Midbrain (tissue), 1 donor: ENCODE measurements at regions not wholly inside any gene's neighbourhood (a gene's known extent, or its start where the extent isn't known, plus 50 kb on each side); places are given as distances from the start of the nearest gene placed in this dataset.
A peak's percentile ranks its signal among the peaks of the same experiment; 100 is the strongest.

Experiments
- DNase-seq: peaks from one replicate; lab custom pipeline; 2025; lab: John Stamatoyannopoulos, UW

DNA sequence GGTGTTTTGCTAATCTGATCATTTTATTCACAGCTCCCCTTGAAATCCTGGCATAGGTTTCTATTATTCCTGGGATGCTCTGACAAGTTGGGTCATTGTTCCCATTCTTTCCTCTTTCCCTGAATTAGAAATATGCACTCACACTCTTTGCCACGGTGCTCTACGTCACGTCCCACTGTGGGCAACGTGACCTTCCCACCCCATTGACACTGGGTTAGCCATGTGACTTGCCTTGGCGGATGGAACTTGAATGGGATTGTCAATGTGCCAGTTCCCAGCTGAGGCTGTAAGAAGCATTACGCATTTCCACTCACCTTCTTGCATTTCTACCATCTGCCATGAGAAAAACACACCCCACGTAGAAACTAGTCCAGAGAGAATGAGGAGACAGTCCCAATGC is 492.4 kb downstream of the SHISA9 start:
- no peak for DNase-seq

DNA sequence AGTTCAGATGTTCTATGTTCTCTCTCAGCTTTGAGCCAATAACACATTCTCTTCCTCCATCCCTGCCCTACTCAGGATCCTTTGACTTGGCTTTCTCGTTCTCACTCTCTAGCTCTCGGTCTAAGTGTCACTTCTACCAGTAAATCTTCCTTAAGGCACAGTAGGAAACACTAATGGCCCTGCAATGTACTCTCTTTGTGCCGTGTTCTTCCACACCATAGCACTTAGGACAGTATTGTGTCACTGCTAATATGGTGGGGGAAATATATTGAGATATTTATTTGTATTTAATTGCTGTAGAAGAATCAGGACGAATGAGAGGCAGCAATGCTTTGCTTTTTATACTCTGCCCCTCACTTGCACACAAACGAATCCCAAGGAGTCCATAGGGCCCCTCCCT is 493.1 kb downstream of the SHISA9 start:
- DNase-seq: no peak

DNA sequence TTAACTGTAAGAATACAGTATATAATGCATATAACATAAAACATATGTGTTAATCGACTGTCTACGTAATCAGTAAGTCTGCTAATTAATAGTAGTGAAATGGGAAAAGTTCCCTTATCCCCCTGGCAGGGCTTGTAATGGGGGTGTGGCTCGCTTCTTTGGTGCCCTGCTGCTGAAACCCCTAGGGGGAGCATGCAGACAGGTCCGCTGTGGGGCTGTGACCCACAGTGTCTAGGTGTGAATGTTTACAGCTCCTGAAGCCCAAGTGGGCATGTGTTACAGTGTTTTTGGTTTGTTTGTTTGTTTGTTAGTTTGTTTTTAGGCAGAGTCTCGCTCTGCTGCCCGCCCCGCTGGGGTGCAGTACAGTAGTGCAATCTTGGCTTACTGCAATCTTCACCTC is 495.7 kb downstream of the SHISA9 start:
- DNase-seq: no peak

DNA sequence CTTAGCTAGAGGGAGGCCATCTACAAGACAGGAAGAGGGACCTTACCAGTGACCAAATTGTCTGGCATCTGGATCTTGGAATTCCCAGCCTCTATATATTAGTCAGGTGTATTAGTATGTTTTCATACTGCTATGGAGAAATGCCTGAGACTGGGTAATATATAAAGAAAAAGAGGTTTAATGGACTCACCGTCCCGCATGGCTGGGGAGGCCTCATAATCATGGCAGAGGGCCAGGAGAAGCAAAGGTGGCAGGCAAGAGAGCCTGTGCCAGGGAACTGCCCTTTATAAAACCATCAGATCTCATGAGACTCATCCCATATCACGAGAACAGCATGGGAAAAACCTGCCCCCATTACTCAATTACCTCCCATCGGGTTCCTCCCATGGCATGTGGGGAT is 500.2 kb downstream of the SHISA9 start:
- no peak for DNase-seq

DNA sequence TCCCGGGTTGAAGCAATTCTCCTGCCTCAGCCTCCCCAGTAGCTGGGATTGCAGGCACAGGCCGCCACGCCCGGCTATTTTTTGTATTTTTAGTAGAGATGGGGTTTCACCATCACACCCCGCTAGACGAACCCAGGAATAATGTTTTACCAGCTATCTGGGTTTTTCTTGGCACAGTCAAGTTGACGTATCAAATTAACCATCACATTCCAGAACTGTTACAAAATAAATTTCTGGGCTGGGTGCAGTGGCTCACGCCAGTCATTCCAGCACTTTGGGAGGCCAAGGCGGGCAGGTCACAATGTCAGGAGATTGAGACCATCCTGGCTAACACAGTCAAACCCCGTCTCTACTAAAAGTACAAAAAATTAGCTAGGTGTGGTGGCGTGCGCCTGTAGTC is 501.2 kb downstream of the SHISA9 start:
- no peak for DNase-seq

DNA sequence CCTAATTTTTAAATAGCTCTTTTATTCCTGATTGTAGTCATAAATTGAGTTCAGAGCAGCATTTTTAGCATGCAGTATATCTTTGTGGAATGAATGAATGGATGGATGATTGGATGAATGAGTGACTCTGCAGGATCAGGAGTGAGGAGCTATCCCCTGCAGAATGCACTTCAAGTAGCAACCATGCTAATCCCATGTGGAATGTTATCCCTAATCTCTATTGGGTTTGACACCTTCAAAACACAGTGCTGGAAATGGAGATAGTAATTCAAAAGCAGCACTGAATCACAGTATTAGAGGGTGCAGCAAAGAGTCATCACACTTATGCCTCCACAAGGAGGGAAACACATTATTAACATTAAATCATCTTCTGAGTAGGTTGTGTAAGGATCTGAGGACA is 501.9 kb downstream of the SHISA9 start:
- no peak for DNase-seq

DNA sequence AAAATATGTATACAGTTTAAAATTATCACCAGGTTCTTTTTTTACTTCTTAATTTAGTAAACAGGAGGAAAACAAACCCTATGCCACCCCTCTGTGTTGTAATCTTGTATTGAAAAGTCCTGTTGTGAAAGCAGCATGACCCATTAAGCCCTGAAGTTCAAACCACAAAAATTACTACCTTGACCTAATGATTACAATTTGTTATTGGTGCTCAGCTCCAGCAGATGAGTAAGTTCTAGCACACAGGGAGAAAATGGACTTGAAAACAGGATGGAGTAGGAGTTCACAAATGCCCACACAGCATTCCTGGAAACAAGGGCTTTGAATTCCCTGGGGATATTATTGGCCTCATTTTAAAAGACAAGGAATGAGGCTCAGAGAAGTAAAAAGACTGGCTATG is 505.8 kb upstream of the ERCC4 start:
- DNase-seq: no peak

DNA sequence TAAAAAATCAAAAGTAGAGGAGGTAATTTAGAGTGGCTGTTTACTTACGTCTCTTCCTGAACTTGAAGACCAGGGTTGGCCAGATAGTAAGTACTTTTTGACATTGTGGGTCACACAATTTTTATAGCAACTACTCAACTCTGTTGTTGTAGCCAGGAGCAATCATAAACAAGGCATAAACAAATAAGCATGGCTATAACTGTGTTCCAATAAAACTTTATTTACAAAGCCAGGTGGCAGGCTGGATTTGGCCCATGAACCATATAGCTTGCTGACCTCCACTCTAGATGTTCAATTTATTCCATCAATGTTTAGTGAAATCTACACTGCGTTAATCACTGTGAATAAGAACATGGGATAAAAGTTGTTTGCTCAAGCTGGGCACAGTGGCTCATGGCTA is 500.4 kb upstream of the ERCC4 start:
- DNase-seq: no peak

DNA sequence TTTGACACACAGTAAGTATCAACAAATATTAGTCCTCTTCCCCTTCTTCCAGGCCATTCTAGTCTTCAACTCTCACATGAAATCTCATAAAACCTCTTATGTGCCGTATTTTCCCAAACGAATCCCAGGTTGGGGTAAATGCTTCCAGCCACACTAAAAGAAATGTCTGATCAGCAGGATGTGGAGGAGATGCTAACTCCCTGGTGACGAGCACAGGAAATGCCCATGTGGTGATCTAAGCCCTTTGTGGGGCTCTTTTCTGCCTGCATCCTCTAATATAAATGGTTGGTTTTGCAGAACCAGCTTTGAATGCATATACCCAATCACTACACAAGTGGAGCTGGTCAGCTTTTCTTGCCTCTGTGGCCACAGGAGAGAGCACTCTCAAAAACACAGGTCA is 498.2 kb upstream of the ERCC4 start:
- no peak for DNase-seq

DNA sequence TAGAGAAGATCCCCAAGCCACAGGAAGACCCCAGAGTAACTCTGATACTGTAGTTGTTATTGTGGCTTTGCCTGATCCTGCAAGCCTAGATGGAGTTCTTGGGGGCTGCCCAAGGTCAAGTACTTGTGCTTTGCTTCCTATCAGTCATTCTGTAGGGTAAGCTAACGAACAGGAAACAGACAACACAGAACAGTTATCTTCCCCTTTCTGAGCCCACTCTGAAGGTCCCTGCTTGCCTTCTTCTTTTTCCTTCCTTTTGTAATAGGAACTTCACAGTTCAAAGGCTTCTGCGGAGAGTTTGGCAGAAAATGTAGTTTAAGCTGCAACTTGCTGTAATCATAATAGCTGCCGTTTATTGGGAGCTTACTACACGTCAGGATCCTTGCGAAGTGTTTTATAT is 494.1 kb upstream of the ERCC4 start:
- DNase-seq: peak; percentile 0

DNA sequence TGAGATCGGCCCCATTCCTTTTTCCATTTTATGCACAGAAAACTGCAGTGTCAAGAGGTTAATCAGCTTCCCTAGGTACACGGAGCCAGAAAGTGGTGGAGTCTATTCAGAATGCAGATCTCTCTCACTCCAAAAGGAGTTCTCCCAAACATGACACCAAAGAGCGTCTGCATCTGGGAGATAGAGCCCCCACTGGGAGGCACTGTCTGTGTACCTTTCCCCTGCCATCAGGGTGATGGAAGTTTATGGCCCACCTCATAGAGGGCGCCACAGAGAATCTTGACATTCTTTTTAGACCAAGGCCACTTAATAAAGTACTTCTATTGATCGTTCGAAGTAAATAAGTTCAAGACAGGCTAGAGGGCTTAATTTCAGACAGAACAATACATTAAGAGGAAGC is 493.7 kb upstream of the ERCC4 start:
- DNase-seq: no peak

DNA sequence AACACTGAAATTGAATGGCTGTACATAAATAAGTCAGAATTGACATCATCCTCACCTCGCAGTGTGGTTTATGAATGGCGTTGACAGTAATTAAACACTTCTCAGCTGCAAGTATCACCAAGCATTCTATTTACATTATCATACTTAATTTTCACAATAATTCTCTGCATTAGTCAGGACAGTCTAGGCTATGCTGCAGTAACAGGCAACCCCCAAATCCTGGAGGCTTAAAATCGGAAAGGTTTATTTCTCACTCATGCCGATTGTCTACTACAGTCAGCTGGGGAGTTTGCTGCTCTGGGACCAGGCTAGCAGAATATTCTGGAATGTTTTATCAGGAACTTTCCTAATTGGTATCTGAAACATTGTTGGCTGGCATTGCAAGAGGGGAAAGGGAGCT is 493.2 kb upstream of the ERCC4 start:
- DNase-seq: no peak

DNA sequence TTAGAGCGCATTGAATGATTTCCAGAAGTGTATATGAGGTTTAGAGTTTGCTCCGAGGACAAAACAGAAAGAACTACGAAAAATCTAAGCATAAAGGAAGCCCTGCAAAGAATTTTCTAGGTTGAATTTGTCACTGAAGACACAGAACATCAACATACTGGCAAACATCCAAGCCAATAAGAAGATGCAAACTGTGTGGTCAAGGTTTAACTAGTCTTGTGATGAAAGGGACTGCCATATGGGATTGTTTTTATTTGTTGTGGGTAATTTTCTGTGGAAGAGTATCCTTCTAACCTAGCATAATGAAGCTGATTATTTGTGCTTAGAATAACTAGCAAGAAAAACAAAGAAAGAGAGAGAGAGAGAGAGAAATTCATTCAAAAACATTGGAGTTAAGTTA is 492.0 kb upstream of the ERCC4 start:
- DNase-seq: no peak

DNA sequence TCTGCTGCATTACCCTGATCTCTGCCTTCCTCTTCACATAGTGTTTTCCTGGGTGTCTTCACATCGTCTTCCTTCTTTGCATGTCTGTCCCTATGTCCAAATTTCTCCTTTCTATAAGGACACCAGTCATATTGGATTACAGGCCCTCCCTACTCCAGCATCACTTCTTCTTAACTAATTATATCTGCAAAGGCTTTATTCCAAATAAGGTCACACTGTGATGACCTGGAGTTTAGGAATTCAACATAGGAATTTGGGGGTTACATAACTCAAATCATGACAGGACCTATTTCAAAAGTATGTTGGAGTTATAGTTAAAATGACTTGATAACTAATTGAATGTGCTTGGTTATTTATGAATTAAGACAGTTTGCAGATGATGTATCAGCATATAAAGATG is 490.5 kb upstream of the ERCC4 start:
- no peak for DNase-seq

DNA sequence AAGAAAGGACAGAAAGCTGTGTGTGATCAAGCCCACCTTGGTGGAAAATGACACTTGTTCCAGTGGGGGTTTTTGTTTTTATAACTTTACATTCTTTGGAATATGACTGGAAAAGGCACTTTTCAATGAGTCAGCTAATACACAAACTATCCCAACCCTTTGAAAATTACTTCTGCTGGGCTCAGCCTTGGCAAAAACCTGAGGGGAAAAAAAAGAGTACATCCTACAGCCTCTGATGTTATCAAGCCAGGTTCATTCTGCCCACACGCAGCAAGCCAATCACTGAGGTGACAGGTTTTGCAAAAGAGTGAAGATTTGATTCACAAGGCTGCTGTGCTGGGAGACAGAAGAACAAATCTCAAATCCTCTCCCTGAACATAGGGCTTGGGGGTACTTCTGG is 484.5 kb upstream of the ERCC4 start:
- DNase-seq: no peak

DNA sequence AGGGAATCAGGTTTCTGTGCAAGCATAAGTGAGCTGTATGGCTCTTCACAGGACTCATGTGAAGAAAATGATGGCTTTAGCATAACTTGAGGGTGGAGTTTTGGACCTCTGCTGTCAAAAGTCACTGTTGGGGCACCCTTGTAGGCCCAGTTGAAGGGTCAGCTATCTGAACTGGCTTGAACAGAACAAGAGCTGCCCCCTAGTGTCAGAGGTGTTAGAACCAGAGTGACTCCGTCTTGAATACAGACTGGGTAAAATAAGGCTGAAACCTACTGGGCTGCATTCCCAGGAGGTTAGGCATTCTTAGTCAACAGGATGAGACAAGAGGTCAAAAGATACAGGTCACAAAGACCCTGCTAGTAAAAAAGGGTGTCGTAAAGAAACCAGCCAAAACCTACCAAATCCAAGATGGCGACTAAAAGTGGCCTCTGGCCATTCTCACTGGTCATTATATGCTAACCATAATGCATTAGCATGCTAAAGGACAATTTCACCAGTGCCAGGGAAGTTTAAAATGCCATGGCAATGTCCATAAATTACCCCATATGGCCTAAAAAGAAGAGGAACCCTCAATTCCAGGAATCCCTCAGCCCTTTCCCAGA is 484.0 kb upstream of the ERCC4 start:
- DNase-seq: no peak

DNA sequence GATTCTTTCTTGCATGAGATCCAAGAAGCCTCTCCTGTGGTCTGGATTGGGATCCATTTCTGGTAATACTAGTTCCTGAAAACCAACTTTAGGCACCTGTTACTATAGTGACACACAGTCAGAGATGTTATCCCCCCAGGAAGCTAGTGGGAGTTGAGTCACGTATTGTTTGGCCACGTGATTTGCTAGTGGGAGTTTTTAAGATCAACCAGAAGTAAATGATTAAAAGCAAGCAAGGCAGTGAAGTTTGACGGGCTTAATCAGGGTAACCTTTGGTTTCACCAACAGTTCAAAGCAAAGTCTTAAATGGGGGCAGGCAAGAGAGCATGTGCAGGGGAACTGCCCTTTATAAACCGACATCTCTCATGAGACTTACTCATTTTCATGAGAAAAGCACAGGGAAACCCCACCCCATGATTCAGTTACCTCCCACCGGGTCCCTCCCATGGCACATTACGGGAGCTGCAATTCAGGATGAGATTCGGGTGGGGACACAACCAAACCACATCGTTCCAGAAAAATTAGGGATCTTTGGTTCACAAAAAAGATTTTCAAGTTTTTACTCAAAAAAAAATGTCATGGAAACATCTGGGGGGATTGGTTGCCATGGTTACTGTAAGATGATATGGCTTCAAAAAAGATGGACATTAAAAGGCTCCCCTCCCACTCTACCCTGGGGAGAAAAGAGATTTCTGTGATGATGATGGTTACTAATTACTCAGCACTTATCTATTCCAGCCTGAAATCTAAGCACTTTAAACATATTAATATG is 483.1 kb upstream of the ERCC4 start:
- no peak for DNase-seq

DNA sequence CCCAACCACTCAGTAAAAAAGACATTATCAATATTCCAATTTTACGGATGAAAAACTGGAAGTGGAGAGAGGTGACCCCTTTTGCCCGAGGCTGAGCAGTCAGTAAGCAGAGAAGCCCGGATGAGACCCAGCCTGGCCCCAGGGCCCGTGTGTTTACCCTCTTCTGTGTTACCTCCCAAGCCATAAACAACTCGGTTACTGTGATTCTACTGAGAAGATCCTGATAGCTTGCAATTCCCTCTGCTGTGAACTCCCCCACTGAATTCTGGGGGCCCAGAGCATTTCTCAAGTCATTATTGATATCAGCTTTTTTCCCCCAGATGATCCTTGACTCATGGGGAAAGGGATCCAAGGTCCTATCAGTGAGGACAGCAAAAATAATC is 482.6 kb upstream of the ERCC4 start:
- DNase-seq: no peak

DNA sequence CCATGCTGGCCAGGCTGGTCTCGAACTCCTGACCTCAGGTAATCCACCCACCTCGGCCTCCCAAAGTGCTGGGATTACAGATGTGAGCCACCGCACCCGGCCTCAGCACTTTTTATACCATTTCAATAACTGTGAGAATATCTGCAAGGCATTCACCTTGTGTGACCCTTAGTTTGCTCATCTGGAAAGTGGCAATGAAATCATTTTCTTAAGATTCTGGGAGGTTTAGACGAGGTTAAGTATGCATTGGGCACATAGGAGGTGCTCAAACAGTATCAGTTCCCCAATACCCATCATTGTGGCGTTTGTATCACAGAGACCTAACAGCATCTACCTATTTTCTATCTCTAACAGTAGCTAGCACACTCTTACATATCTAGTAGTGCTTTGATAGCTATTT is 481.9 kb upstream of the ERCC4 start:
- DNase-seq: no peak

DNA sequence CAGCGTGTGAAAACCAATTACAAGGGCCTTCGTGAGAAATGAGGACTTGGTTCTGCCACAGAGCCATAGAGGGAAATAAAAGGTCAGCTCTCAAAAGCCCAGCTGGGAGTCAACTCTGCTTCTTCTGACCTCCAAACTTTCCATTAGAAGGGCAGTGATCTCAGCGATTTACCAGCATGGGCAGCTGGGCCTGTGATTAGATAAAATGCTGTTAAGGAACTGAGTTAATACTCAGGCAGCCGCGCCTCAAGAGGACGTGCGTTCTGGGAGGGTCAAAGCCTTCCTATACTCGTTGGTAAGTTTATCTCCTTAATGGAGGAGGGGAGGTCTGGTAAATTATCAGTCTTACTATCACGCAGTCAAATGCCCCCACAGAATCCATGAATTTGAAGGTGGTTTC is 480.2 kb upstream of the ERCC4 start:
- no peak for DNase-seq

DNA sequence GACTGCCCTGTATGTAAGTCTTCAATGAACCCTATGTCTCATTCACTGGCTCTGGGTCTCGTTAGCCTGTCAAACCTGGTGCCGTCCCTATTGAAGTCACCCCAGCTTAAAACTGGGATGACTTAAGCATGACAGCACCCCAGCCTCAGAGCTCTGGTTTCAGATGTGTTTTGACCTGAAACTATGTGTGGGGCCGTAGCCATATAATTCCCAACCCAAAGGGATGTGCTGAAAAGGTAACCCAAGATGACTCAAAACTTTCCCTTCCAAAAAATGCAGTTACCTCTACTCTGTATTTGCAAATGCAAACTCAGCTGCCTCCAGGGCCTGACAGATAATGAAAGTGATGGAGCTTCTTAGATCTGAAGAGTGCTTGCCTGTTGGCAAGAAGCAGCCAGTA is 478.3 kb upstream of the ERCC4 start:
- DNase-seq: no peak

DNA sequence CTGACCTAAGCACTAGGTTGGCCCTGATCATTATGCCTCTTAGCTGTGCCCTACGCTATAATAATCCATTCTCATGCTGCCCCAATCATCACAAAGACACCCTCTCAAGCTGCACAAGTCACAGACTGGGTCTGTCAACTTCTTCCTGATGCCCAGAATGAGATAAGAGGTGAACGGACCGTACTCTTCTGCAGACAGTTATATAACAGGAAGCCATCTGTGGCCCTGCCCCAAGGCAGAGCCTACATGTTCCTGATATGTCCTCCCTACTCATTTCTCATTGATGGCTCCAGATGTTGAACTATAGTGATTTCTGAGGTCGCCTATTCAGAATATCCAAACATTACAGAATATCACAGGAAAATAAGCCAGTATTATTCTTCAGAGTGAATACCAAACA is 471.6 kb upstream of the ERCC4 start:
- no peak for DNase-seq

DNA sequence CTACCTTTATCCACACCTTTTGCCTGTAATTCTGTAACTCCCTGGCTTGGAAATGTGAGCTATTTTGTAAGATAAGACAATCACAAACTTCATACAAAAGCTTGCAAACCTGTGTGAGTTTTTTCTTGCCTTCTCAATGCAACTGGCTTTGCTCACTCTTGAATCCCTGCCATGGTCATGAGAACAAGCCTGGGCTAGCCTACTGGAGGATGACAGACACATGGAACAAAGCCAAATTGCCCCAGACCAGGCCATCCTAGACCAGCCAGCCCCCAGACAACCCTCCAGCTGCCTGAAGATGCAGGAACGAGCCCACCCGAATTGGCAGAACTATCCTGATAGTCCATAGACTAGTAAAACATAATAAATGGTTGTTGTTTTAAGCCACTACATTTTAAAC is 466.6 kb upstream of the ERCC4 start:
- DNase-seq: no peak

DNA sequence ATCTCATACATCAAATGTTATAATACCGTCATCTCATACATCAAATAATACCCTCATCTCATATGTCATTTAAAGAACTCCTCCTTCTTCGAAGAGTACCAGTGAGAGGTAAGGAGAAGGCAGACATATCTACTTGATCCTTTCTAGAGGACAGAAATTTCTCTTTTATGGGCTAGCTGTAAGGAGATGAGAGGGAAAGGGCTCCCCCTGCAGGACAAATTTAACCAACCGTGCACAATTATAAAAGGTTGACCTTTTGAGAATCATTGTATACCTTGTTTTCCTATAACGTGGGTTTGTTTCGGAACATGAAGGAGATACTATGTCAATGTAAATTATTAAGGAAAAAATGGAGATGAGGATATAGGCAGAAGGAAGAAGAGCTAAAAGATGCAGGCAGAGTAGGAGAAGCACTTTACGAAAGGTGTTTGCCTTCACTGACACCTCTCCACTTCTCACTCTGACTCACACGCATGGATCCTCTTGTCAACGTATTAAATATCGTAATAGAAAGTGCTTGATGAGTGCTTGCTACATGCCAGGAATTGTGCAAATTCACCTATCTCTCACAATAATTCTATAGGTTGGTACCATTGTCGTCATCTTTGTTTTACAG is 465.9 kb upstream of the ERCC4 start:
- DNase-seq: peak; percentile 41
